C4-2B (cell line): ENCODE measurements at regions not wholly inside any gene's neighbourhood (a gene's known extent, or its start where the extent isn't known, plus 50 kb on each side); places are given as distances from the start of the nearest gene placed in this dataset.

Source experiments
- H3K27ac ChIP-seq: fragments of 450-650 bp; 2 replicates; pipeline ENCODE4 v1.5.1; 2017
- CTCF ChIP-seq: fragments of 450-650 bp; conservative IDR thresholded peaks from 2 replicates; pipeline ENCODE4 v1.5.1; 2017; ENCODE audit warnings: mild to moderate bottlenecking
- ZFX ChIP-seq: fragments of 450-650 bp; IDR thresholded peaks from 2 replicates; pipeline ENCODE4 v1.6.1; 2017

GRCh38 chr2:136664713-136665405 is 100.5 kb upstream of the THSD7B start:
- no peak overlapping the region for H3K27ac ChIP-seq
- TF ChIP-seq CTCF (no peak), ZFX (no peak)

GRCh38 chr2:136658201-136658600 is 107.1 kb upstream of the THSD7B start:
- TF ChIP-seq ZFX (no peak), CTCF (no peak)
- no peak overlapping the region for H3K27ac ChIP-seq

- TF ChIP-seq CTCF (no peak), ZFX (no peak)
These were observed 111.5 kb upstream of the THSD7B start for GRCh38 chr2:136653861-136654260.

GRCh38 chr2:136651456-136652010 is 113.8 kb upstream of the THSD7B start:
- no peak overlapping the region for H3K27ac ChIP-seq
- TF ChIP-seq ZFX (no peak), CTCF (no peak)

More at GRCh38 chr2:136653861-136654260, 111.5 kb upstream of the THSD7B start:
- H3K27ac ChIP-seq: no peak overlapping the region

- no peak for TF ChIP-seq ZFX
- no peak for TF ChIP-seq CTCF
- H3K27ac ChIP-seq: no peak overlapping the region
These were observed 118.3 kb upstream of the THSD7B start for GRCh38 chr2:136647039-136647438.

GRCh38 chr2:136645236-136645828 is 120.0 kb upstream of the THSD7B start:
- no peak overlapping the region for H3K27ac ChIP-seq
- TF ChIP-seq CTCF (no peak), ZFX (no peak)

- TF ChIP-seq ZFX (no peak), CTCF (no peak)
- no peak overlapping the region for H3K27ac ChIP-seq
These were observed 125.7 kb upstream of the THSD7B start for GRCh38 chr2:136639651-136640050.
